Activated CD4-positive, alpha-beta T cell treated with anti-CD3 and anti-CD28 coated beads for 36 hours (primary cell): ENCODE measurements at regions not wholly inside any gene's neighbourhood (a gene's known extent, or its start where the extent isn't known, plus 50 kb on each side); places are given as distances from the start of the nearest gene placed in this dataset.
"Not testable (repeated sequence)": the region's sequence is repeated elsewhere in the genome, so short reads cannot be mapped to it uniquely, and the experiment has no call there.

Experiments used
- ATAC-seq: fragments of 200-7000 bp; cut with Tn5 transposase; one replicate; pipeline ENCODE4 v1.10.0; 2021; ENCODE audit warnings: mild to moderate bottlenecking, moderate library complexity
- CTCF ChIA-PET: fragments of 350-600 bp; sonication (Branson Sonifier 250); formaldehyde crosslinking; loops from one replicate; lab custom pipeline; 2021; ENCODE audit warnings: antibody characterized with exemption; lab: Charles Lee
- POLR2A ChIA-PET: fragments of 350-600 bp; sonication (Branson Sonifier 250); formaldehyde crosslinking; loops from one replicate; lab custom pipeline; 2021; ENCODE audit warnings: antibody characterized with exemption, inconsistent platforms; lab: Charles Lee
- DNase-seq: peaks from one replicate; pipeline ENCODE4 v3.0.0-alpha.2; 2020
- H3K27ac Mint-ChIP-seq: one replicate; pipeline ENCODE4 v1.8.0; 2021; ENCODE audit warnings: mixed read lengths
- H3K27me3 Mint-ChIP-seq: one replicate; pipeline ENCODE4 v1.8.0; 2021; ENCODE audit warnings: mixed read lengths
- H3K36me3 Mint-ChIP-seq: one replicate; pipeline ENCODE4 v1.8.0; 2021; ENCODE audit warnings: low read depth, mixed read lengths
- H3K4me1 Mint-ChIP-seq: one replicate; pipeline ENCODE4 v1.8.0; 2021; ENCODE audit warnings: mixed read lengths
- H3K4me3 Mint-ChIP-seq: one replicate; pipeline ENCODE4 v1.8.0; 2021; ENCODE audit warnings: mild to moderate bottlenecking, moderate library complexity, mixed read lengths
- H3K9me3 Mint-ChIP-seq: one replicate; pipeline ENCODE4 v1.8.0; 2021; ENCODE audit warnings: low read depth, mixed read lengths
- intact Hi-C, 2 experiments: fragments of 100-400 bp; cut with DNase I in 1 of 2; cut with micrococcal nuclease in 1 of 2; formaldehyde crosslinking; loops; one replicate each; pipeline versions ENCODE4 v1.14.2 to v1.15.1; 2022 to 2024; cut with DNase I, micrococcal nuclease

- Mint-ChIP-seq H3K4me1 (peaks cover 16% of the 10 kb centered on the region), H3K27me3 (no peaks in the 10 kb centered on the region), H3K4me3 (no peak overlapping the region), H3K36me3 (peaks cover 15% of the 10 kb centered on the region), H3K27ac (no peak overlapping the region), H3K9me3 (peaks cover 3% of the 10 kb centered on the region)
- DNase-seq = no peak
- intact Hi-C loops = no loop called here
- ChIA-PET CTCF (interaction anchor here (0.6 kb wide), 1 partner anchor 8 kb away, joined by 3 read pairs; no protein-coding TSS in a partner anchor), POLR2A (no interaction called here)
- no peak for ATAC-seq
Observed at GRCh38 chr14:71432334-71433110, 499.7 kb upstream of the RGS6 start.

DNA sequence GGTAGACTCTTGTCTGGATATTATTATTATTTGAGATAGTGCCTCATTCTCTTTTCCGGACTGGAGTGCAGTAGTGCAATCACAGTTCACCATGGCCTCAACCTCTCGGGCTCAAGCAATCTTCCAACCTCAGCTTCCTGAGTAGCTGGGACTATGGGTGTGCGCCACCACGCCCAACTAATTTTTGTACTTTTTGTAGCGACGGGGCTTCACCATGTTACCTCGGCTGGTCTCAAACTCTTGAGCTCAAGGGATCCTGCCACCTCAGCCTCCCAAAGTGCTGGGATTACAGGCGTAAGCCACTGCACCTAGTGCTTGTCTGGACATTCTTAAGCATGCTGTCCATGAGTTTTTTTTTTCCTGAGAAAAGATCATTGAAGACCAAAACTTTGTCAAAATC, 498.9 kb upstream of the RGS6 start:
- Mint-ChIP-seq H3K4me1 (peaks cover 21% of the 10 kb centered on the region), H3K27me3 (no peaks in the 10 kb centered on the region), H3K9me3 (peaks cover 2% of the 10 kb centered on the region), H3K27ac (no peak overlapping the region), H3K36me3 (peaks cover 13% of the 10 kb centered on the region), H3K4me3 (no peak overlapping the region)
- POLR2A ChIA-PET = no interaction called here
- intact Hi-C loops = no loop called here
- ATAC-seq = no peak
- CTCF ChIA-PET = interaction anchor here (0.6 kb wide), 1 partner anchor 162 kb away, joined by 3 read pairs; no protein-coding TSS in a partner anchor
- no peak for DNase-seq

DNA sequence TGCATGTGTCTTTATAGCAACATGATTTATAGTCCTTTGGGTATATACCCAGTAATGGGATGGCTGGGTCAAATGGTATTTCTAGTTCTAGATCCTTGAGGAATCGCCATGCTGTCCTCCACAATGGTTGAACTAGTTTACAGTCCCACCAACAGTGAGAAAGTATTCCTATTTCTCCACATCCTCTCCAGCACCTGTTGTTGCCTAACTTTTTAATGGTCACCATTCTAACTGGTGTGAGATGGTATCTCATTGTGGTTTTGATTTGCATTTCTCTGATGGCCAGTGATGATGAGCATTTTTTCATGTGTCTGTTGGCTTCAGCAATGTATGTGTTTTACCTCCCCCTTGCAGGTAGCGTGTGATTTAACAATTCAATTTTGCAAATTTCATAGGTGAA, 496.6 kb upstream of the RGS6 start:
- DNase-seq, CTCF ChIA-PET, H3K9me3 Mint-ChIP-seq, H3K27me3 Mint-ChIP-seq, H3K27ac Mint-ChIP-seq, intact Hi-C loops, POLR2A ChIA-PET, ATAC-seq, H3K4me3 Mint-ChIP-seq: not testable (repeated sequence)
- H3K36me3 Mint-ChIP-seq = peaks cover 14% of the 10 kb centered on the region
- peaks cover 18% of the 10 kb centered on the region for H3K4me1 Mint-ChIP-seq

GRCh38 chr14:71437870-71438269, 494.4 kb upstream of the RGS6 start:
- H3K36me3 Mint-ChIP-seq = peaks cover 14% of the 10 kb centered on the region
- H3K27me3 Mint-ChIP-seq = no peaks in the 10 kb centered on the region
- H3K9me3 Mint-ChIP-seq = peaks cover 2% of the 10 kb centered on the region
- ChIA-PET POLR2A (interaction anchor here (0.7 kb wide), 1 partner anchor 292 kb away, joined by 3 read pairs; no protein-coding TSS in a partner anchor), CTCF (no interaction called here)
- H3K27ac Mint-ChIP-seq = no peak overlapping the region
- H3K4me3 Mint-ChIP-seq = no peak overlapping the region
- H3K4me1 Mint-ChIP-seq = peaks cover 11% of the 10 kb centered on the region
- ATAC-seq (no peak), DNase-seq (no peak)
- intact Hi-C loops = no loop called here

DNA sequence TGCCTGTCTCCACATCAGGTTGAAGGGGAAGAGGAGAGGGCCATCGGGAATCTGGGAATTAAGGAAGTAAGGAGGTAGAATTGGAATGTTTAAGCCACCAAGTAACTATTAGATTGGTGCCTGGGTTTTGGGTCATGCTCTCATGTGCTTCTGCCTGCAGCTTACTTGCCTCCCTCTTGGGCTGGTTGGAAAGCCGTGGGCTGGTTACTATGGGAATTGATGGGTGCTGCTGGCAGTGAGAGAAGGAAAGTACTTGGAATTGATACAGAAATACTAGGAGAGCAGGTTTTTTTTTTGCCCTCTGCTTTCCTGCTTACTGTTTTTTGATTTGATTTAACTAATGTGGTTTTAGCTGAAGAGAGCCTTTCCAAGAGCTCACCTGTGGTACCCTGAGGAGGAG, 493.5 kb upstream of the RGS6 start:
- no peak overlapping the region for H3K4me3 Mint-ChIP-seq
- peaks cover 14% of the 10 kb centered on the region for H3K36me3 Mint-ChIP-seq
- ATAC-seq (no peak), DNase-seq (no peak)
- peaks cover 10% of the 10 kb centered on the region for H3K4me1 Mint-ChIP-seq
- H3K27ac Mint-ChIP-seq = no peak overlapping the region
- no peaks in the 10 kb centered on the region for H3K27me3 Mint-ChIP-seq
- H3K9me3 Mint-ChIP-seq = peaks cover 2% of the 10 kb centered on the region
- POLR2A ChIA-PET = no interaction called here
- intact Hi-C loops = no loop called here
- CTCF ChIA-PET = no interaction called here

DNA sequence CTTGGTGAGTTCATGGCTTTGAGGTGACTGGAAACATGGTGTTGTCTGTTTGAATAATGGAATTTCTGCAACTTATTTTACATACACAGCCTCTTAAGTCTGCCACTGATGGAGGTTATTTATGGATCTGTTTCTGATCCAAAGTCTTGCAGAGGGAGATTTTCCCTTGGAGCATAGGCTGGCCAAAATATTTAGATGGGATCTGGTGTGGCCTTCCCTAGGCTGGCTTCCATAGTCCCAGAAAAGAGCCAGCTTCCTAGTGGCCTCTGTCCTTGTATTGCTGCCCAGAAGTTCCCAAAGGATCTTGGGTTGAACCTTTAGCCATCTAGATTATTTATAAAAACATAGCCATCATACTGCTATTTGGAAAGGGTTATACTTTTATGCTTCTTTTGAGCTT, 491.1 kb upstream of the RGS6 start:
- no peak overlapping the region for H3K27ac Mint-ChIP-seq

GRCh38 chr14:71444030-71444822, 488.0 kb upstream of the RGS6 start:
- POLR2A ChIA-PET = interaction anchor here (0.6 kb wide), 1 partner anchor 275 kb away, joined by 6 read pairs; no protein-coding TSS in a partner anchor
- CTCF ChIA-PET = interaction anchor here (0.6 kb wide), 1 partner anchor 303 kb away, joined by 3 read pairs; no protein-coding TSS in a partner anchor
- H3K9me3 Mint-ChIP-seq = no peaks in the 10 kb centered on the region
- H3K4me3 Mint-ChIP-seq = no peak overlapping the region
- no peaks in the 10 kb centered on the region for H3K27me3 Mint-ChIP-seq
- peaks cover 3% of the 10 kb centered on the region for H3K36me3 Mint-ChIP-seq
- DNase-seq (no peak), ATAC-seq (no peak)
- intact Hi-C loops = no loop called here
- no peak overlapping the region for H3K27ac Mint-ChIP-seq
- H3K4me1 Mint-ChIP-seq = peaks cover under 1% of the 10 kb centered on the region

More for the DNA sequence above, 491.1 kb upstream of the RGS6 start:
- no peak for DNase-seq
- ChIA-PET POLR2A (no interaction called here), CTCF (interaction anchor here (0.7 kb wide), 1 partner anchor 752 kb away, joined by 3 read pairs; no protein-coding TSS in a partner anchor)
- Mint-ChIP-seq H3K9me3 (no peaks in the 10 kb centered on the region), H3K4me1 (peaks cover 10% of the 10 kb centered on the region), H3K4me3 (no peak overlapping the region), H3K27me3 (no peaks in the 10 kb centered on the region), H3K36me3 (peaks cover 3% of the 10 kb centered on the region)
- intact Hi-C loops = no loop called here
- ATAC-seq = no peak

DNA sequence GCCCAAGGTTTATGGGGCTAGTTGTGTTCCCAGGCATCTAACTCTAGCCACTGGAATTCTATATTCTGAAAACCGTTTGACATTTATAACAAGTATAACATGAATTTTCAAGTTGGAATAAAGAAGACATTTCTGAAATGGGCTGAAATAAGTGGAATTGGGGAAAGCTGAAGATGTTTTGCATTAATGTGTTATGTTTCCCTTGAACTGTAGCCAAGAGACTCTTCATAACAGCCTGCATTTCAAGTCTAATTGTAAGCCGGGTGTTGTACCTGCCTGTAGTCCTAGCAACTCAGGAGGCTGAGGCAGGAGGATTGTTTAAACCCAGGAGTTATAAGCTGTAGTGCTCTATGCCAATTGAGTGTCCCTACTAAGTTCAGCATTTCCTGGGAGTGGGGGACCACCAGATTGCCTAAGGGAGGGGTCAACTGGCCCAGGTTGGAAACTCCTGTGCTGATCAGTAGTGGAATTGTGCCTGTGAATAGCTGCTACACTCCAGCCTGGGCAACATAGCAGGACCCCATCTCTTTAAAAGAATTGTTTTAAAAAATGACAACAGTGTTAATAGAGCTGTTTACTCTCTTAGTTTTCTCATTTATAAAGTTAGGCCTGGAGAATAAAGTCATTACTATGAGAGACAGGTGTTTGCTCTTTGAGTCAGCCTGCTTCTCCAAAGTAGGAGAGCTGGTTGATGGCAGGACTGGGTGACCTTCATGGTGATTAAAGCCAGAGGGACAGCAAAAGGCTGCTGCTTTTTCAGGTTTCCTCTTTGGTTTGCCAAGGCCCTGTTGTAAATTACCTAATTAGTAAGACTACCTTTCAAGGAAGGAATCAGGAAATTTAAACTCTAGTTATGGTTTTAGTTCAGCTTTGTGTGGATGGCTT, 483.6 kb upstream of the RGS6 start:
- Mint-ChIP-seq H3K9me3 (peaks cover 2% of the 10 kb centered on the region), H3K27me3 (no peaks in the 10 kb centered on the region), H3K4me3 (no peak overlapping the region), H3K27ac (peak overlapping the region; percentile 0), H3K4me1 (peaks cover 7% of the 10 kb centered on the region), H3K36me3 (no peaks in the 10 kb centered on the region)
- no peak for ATAC-seq
- POLR2A ChIA-PET = no interaction called here
- intact Hi-C loops = no loop called here
- CTCF ChIA-PET = interaction anchor here (0.7 to 0.9 kb wide), 2 partner anchors 14 to 63 kb away, joined by 3 read pairs; no protein-coding TSS in a partner anchor
- DNase-seq = no peak

DNA sequence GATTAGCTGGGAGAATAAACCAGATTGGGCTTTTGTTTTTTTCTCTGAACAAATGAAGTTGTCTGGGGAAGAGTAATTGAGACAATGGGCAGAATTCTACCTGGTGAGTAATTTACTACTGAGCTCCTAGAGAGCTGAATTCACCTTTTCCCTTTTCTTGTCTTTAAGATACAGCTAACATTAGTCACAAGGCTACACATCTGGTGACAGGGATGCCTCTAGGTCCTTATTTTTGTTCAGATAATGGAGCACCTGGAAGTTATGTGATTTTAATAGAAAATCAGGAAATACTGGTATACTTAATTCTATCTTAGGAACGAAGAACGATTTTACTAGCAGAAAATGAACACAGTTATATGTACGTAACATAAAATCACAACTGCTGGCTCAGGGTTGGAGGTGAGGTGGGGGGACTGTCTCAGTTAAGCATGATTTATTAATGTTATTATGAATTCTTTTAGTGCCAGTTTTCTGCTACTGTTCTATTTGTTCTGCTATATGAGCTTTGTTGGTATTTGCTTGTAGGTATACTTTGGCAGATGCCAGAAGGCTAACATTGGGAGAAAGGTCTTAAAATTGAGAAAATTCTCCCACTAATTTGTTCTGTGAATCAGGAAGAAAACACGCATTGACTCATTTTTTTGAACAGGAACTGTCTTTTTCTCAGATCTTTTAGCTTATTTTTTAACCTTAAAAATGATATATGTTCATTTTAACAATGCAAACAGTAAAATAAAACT, 482.7 kb upstream of the RGS6 start:
- no peaks in the 10 kb centered on the region for H3K27me3 Mint-ChIP-seq
- peaks cover 2% of the 10 kb centered on the region for H3K9me3 Mint-ChIP-seq
- ChIA-PET POLR2A (no interaction called here), CTCF (interaction anchor here (0.7 to 1.2 kb wide), 3 partner anchors 15 to 64 kb away, joined by 3 to 4 read pairs (median 3); no protein-coding TSS in a partner anchor)
- intact Hi-C loops = no loop called here
- H3K4me3 Mint-ChIP-seq = no peak overlapping the region
- no peaks in the 10 kb centered on the region for H3K36me3 Mint-ChIP-seq
- no peak for ATAC-seq
- no peak for DNase-seq
- peaks cover 7% of the 10 kb centered on the region for H3K4me1 Mint-ChIP-seq
- peak overlapping the region; percentile 0 for H3K27ac Mint-ChIP-seq

- DNase-seq (no peak), ATAC-seq (no peak)
- POLR2A ChIA-PET = no interaction called here
- Mint-ChIP-seq H3K27ac (no peak overlapping the region), H3K4me1 (peaks cover 15% of the 10 kb centered on the region), H3K4me3 (no peak overlapping the region), H3K27me3 (no peaks in the 10 kb centered on the region), H3K9me3 (peaks cover 2% of the 10 kb centered on the region), H3K36me3 (no peaks in the 10 kb centered on the region)
- intact Hi-C loops = no loop called here
- CTCF ChIA-PET = interaction anchor here (0.7 kb wide), 1 partner anchor 108 kb away, joined by 4 read pairs; no protein-coding TSS in a partner anchor
Observed at GRCh38 chr14:71451501-71451900, 480.7 kb upstream of the RGS6 start.
